B cell (primary cell): ENCODE measurements at regions not wholly inside any gene's neighbourhood (a gene's known extent, or its start where the extent isn't known, plus 50 kb on each side); places are given as distances from the start of the nearest gene placed in this dataset.

ENCODE experiments used
- ATAC-seq: fragments of 200-7000 bp; cut with Tn5 transposase; one replicate; pipeline ENCODE4 v1.10.0; 2021; ENCODE audit warnings: low read depth, mild to moderate bottlenecking, moderate number of reproducible peaks, moderate library complexity
- CTCF ChIA-PET: fragments of 350-600 bp; sonication (Branson Sonifier 250); formaldehyde crosslinking; loops from one replicate; lab custom pipeline; 2021; ENCODE audit warnings: antibody characterized with exemption, inconsistent platforms; lab: Charles Lee
- POLR2A ChIA-PET: fragments of 350-600 bp; sonication (Branson Sonifier 250); formaldehyde crosslinking; loops from one replicate; lab custom pipeline; 2021; ENCODE audit warnings: antibody characterized with exemption; lab: Charles Lee
- DNase-seq: peaks from one replicate; pipeline ENCODE4 v3.0.0; 2013
- H2AFZ ChIP-seq: 2 replicates; pipeline ENCODE4 v1.6.1; 2012; ENCODE audit warnings: mild to moderate bottlenecking, low read depth, low read length; ENCODE audit not compliant: insufficient read depth, poor library complexity, severe bottlenecking
- H3K27ac ChIP-seq, 2 donors: 1 replicate in 1 of 2; 2 replicates in 1 of 2; pipeline ENCODE4 v1.5.1; 2012 to 2013; ENCODE audit warnings: low read length in 2 of 2, mild to moderate bottlenecking in 2 of 2, moderate library complexity in 1 of 2
- H3K27me3 ChIP-seq, 4 experiments: fragments of 200-600 bp in 1 of 4; sonication (generic) in 1 of 4; replicated peaks in 1 of 4; 1 replicate in 2 of 4; 2 replicates in 2 of 4; pipeline versions ENCODE4 v1.6.1 to v1.7.0; 2013 to 2016; ENCODE audit warnings: low read length in 3 of 4, mild to moderate bottlenecking in 2 of 4, mixed read lengths in 1 of 4, moderate library complexity in 1 of 4; ENCODE audit not compliant: insufficient read depth in 4 of 4, control insufficient read depth in 3 of 4; ENCODE audit errors: control extremely low read depth in 1 of 4
- H3K36me3 ChIP-seq, 2 experiments: replicated peaks in 1 of 2; 1 replicate in 1 of 2; 2 replicates in 1 of 2; pipeline versions ENCODE4 v1.6.1 to v1.7.1; 2013; ENCODE audit warnings: low read length in 1 of 2; ENCODE audit not compliant: insufficient read depth in 2 of 2, control insufficient read depth in 1 of 2; ENCODE audit errors: control extremely low read depth in 1 of 2, extremely low read depth in 1 of 2
- H3K4me1 ChIP-seq, 2 donors: fragments of 200-600 bp in 1 of 2; sonication (generic) in 1 of 2; 1 replicate in 1 of 2; 2 replicates in 1 of 2; pipeline versions ENCODE4 v1.5.1 to v1.6.1; 2013 to 2017; ENCODE audit warnings: low read length in 2 of 2; ENCODE audit not compliant: control insufficient read depth in 2 of 2, insufficient read depth in 2 of 2
- H3K4me2 ChIP-seq: replicated peaks from 2 replicates; pipeline ENCODE3; 2012; ENCODE audit warnings: mild to moderate bottlenecking, low read depth, low read length; ENCODE audit not compliant: poor library complexity, severe bottlenecking
- H3K4me3 ChIP-seq, 5 experiments: fragments of 200-600 bp in 1 of 5; sonication (generic) in 1 of 5; 1 replicate in 3 of 5; 2 replicates in 2 of 5; pipeline versions ENCODE4 v1.5.1 to v1.7.0; 2011 to 2016; ENCODE audit warnings: low read length in 4 of 5, mild to moderate bottlenecking in 4 of 5, low read depth in 2 of 5, control low read depth in 1 of 5, moderate library complexity in 1 of 5; ENCODE audit not compliant: insufficient read depth in 1 of 5; ENCODE audit errors: control extremely low read depth in 1 of 5, extremely low read depth in 1 of 5
- H3K79me2 ChIP-seq: fragments of 200-600 bp; sonication (generic); one replicate; pipeline ENCODE4 v1.6.0; 2016; ENCODE audit warnings: low read length; ENCODE audit not compliant: control insufficient read depth, insufficient read depth
- H3K9ac ChIP-seq: fragments of 200-600 bp; sonication (generic); 2 replicates; pipeline ENCODE4 v1.6.1; 2017; ENCODE audit warnings: mild to moderate bottlenecking, low read length, moderate library complexity
- H3K9me3 ChIP-seq, 3 donors: one replicate each; pipeline versions ENCODE4 v1.6.1 to v1.7.1; 2013; ENCODE audit warnings: low read length in 2 of 3; ENCODE audit not compliant: control insufficient read depth in 2 of 3, insufficient read depth in 1 of 3; ENCODE audit errors: control extremely low read depth in 1 of 3
- H4K20me1 ChIP-seq: 2 replicates; pipeline ENCODE4 v1.6.0; 2012; ENCODE audit warnings: mild to moderate bottlenecking, low read length; ENCODE audit not compliant: insufficient read depth, control insufficient read depth, poor library complexity, severe bottlenecking
- H3K27ac Mint-ChIP-seq: one replicate; pipeline ENCODE4 v1.8.0; 2021; ENCODE audit warnings: mixed read lengths
- H3K27me3 Mint-ChIP-seq: one replicate; pipeline ENCODE4 v1.8.0; 2021; ENCODE audit warnings: mixed read lengths
- H3K4me1 Mint-ChIP-seq: one replicate; pipeline ENCODE4 v1.8.0; 2021; ENCODE audit warnings: mixed read lengths
- H3K4me3 Mint-ChIP-seq: one replicate; pipeline ENCODE4 v1.8.0; 2021; ENCODE audit warnings: mixed read lengths
- H3K9me3 Mint-ChIP-seq: one replicate; pipeline ENCODE4 v1.8.0; 2022; ENCODE audit warnings: mixed read lengths; ENCODE audit not compliant: insufficient read depth
- EZH2 ChIP-seq: IDR thresholded peaks from 2 replicates; pipeline ENCODE4 v1.6.1; 2012; ENCODE audit warnings: borderline replicate concordance, low read depth, mild to moderate bottlenecking, moderate library complexity, low read length; ENCODE audit not compliant: insufficient read depth, poor library complexity, severe bottlenecking
- WGBS: methylation state at CpG from one replicate; pipeline ENCODE4 v1.1.5; 2013; ENCODE audit warnings: missing lambda C conversion rate; ENCODE audit not compliant: insufficient coverage; 5-methylcytosine and 5-hydroxymethylcytosine counted together
- intact Hi-C: fragments of 100-400 bp; cut with micrococcal nuclease; formaldehyde crosslinking; loops from one replicate; pipeline ENCODE4 v1.10.0; 2022
- TF ChIP-seq, protein P1 (sequence below): fragments of 200-600 bp; IDR thresholded peaks from one replicate; pipeline ENCODE4 v1.8.0; 2022; ENCODE audit warnings: antibody characterized with exemption, mild to moderate bottlenecking

DNA sequence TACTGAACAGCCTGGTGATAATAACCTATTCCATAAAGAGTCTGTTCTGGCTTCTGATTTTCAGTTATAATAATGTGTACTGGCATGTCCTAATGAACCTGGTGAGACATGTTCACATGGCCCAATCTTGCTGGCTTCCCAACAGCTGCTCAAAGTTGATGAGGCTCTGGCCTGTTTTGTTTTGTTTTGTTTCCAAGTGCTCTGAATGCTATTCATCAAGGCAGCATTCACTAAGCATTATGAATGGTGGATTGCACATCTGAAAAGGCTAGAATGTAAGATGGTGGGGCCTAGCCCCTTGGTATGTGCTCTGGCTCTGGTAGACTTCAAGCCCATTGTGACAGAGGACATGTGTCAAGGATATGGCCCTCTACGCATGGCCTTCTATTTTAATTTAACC lies 388.5 kb downstream of the PSAT1 start:
- H3K4me3 Mint-ChIP-seq = no peak overlapping the region
- no peaks in the 10 kb centered on the region for H3K4me1 ChIP-seq
- WGBS = no CpG with 5 or more reads among the region's 1 CpG
- H3K4me1 Mint-ChIP-seq = no peaks in the 10 kb centered on the region
- H3K27me3 ChIP-seq = no peaks in the 10 kb centered on the region
- H3K27ac Mint-ChIP-seq = no peak overlapping the region
- H3K27me3 Mint-ChIP-seq = peaks cover 5% of the 10 kb centered on the region
- no peaks in the 10 kb centered on the region for H4K20me1 ChIP-seq
- ATAC-seq (no peak), DNase-seq (no peak)
- no peak overlapping the region for H3K4me3 ChIP-seq
- no peak overlapping the region for H3K9ac ChIP-seq
- ChIA-PET CTCF (no interaction called here), POLR2A (no interaction called here)
- H3K79me2 ChIP-seq = no peaks in the 10 kb centered on the region
- intact Hi-C loops = no loop called here
- H3K9me3 Mint-ChIP-seq = no peaks in the 10 kb centered on the region
- H3K9me3 ChIP-seq = no peaks in the 10 kb centered on the region
- H3K27ac ChIP-seq = no peak overlapping the region
- TF ChIP-seq, protein P1, sequence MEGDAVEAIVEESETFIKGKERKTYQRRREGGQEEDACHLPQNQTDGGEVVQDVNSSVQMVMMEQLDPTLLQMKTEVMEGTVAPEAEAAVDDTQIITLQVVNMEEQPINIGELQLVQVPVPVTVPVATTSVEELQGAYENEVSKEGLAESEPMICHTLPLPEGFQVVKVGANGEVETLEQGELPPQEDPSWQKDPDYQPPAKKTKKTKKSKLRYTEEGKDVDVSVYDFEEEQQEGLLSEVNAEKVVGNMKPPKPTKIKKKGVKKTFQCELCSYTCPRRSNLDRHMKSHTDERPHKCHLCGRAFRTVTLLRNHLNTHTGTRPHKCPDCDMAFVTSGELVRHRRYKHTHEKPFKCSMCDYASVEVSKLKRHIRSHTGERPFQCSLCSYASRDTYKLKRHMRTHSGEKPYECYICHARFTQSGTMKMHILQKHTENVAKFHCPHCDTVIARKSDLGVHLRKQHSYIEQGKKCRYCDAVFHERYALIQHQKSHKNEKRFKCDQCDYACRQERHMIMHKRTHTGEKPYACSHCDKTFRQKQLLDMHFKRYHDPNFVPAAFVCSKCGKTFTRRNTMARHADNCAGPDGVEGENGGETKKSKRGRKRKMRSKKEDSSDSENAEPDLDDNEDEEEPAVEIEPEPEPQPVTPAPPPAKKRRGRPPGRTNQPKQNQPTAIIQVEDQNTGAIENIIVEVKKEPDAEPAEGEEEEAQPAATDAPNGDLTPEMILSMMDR = no peak
- TF ChIP-seq EZH2 = no peak
- no peak overlapping the region for H3K4me2 ChIP-seq
- no peak overlapping the region for H2AFZ ChIP-seq
- H3K36me3 ChIP-seq = no peaks in the 10 kb centered on the region

DNA sequence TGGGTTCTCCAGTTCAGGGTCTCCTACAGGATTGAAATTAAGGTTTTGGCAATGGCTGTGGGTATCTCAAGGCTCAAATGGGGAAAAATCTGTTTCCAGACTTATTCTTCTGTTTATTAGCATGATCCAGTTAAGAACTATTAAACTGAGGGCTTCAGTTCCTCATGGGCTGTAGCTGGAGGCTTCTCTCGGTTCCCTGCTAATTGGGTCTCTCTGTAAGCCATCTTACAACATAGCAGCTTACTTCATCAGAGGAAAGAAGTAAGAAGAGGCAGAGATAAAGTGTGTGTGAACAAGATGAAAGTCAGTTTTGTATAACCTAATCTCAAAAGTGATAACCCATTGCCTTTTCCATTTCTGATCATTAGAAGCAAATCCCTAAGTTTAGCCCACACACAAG lies 391.9 kb downstream of the PSAT1 start:
- CTCF ChIA-PET = no interaction called here
- DNase-seq (no peak), ATAC-seq (no peak)
- POLR2A ChIA-PET = no interaction called here
- no peak overlapping the region for H3K4me3 Mint-ChIP-seq
- no peaks in the 10 kb centered on the region for H3K36me3 ChIP-seq
- H3K4me1 ChIP-seq = peaks cover 10 to 13% of the 10 kb centered on the region in 2 donors
- H3K27me3 ChIP-seq = no peaks in the 10 kb centered on the region
- H2AFZ ChIP-seq = no peak overlapping the region
- H3K9me3 ChIP-seq = no peaks in the 10 kb centered on the region
- no peaks in the 10 kb centered on the region for H3K79me2 ChIP-seq
- H3K27ac ChIP-seq = no peak overlapping the region
- intact Hi-C loops = no loop called here
- peaks cover 2% of the 10 kb centered on the region for H3K9me3 Mint-ChIP-seq
- WGBS = no CpG with 5 or more reads among the region's 1 CpG
- H4K20me1 ChIP-seq = no peaks in the 10 kb centered on the region
- no peak for TF ChIP-seq EZH2
- TF ChIP-seq, protein P1 = no peak
- H3K27ac Mint-ChIP-seq = no peak overlapping the region
- no peak overlapping the region for H3K4me2 ChIP-seq
- no peak overlapping the region for H3K4me3 ChIP-seq
- H3K4me1 Mint-ChIP-seq = peaks cover 18% of the 10 kb centered on the region
- H3K27me3 Mint-ChIP-seq = peaks cover 2% of the 10 kb centered on the region
- no peak overlapping the region for H3K9ac ChIP-seq
